Kidney (tissue), 10 donors: ENCODE measurements at regions not wholly inside any gene's neighbourhood (a gene's known extent, or its start where the extent isn't known, plus 50 kb on each side); places are given as distances from the start of the nearest gene placed in this dataset.
A peak's percentile ranks its signal among the peaks of the same experiment; 100 is the strongest.
"Not testable (repeated sequence)": the region's sequence is repeated elsewhere in the genome, so short reads cannot be mapped to it uniquely, and the experiment has no call there.

Source experiments
- DNase-seq, 5 donors: peaks; one replicate each; pipeline ENCODE4 v3.0.0-alpha.2; 2013 to 2020
- FAIRE-seq: peaks from 2 replicates; lab custom pipeline; 2012; peaks lifted over from hg19 to GRCh38; lab: Jason Lieb, UNC
- H3K27ac ChIP-seq, 2 donors: one replicate each; pipeline ENCODE4 v1.7.0; 2013; ENCODE audit warnings: low read depth in 2 of 2, low read length in 2 of 2, inconsistent platforms in 1 of 2
- H3K27me3 ChIP-seq: one replicate; pipeline ENCODE4 v1.7.1; 2013; ENCODE audit warnings: low read length, inconsistent platforms; ENCODE audit not compliant: control insufficient read depth, insufficient read depth
- H3K36me3 ChIP-seq, 3 donors: one replicate each; pipeline versions ENCODE4 v1.7.0 to v1.7.1; 2013; ENCODE audit warnings: low read length in 3 of 3, control low read depth in 1 of 3, inconsistent platforms in 1 of 3; ENCODE audit not compliant: insufficient read depth in 3 of 3, control insufficient read depth in 2 of 3
- H3K4me1 ChIP-seq, 3 donors: one replicate each; pipeline versions ENCODE4 v1.7.0 to v1.7.1; 2013; ENCODE audit warnings: low read length in 3 of 3, inconsistent platforms in 1 of 3, low read depth in 1 of 3; ENCODE audit not compliant: control insufficient read depth in 2 of 3, insufficient read depth in 2 of 3
- H3K4me3 ChIP-seq, 3 donors: one replicate each; pipeline versions ENCODE4 v1.7.0 to v1.8.1; 2013; ENCODE audit warnings: low read length in 3 of 3, control low read depth in 1 of 3, inconsistent platforms in 1 of 3
- H3K9ac ChIP-seq, 3 donors: one replicate each; pipeline versions ENCODE4 v1.7.0 to v1.7.1; 2013; ENCODE audit warnings: low read length in 3 of 3, control low read depth in 1 of 3, inconsistent platforms in 1 of 3
- H3K9me3 ChIP-seq, 3 donors: one replicate each; pipeline versions ENCODE4 v1.7.0 to v1.7.1; 2013; ENCODE audit warnings: low read length in 3 of 3, control low read depth in 1 of 3, inconsistent platforms in 1 of 3; ENCODE audit not compliant: control insufficient read depth in 2 of 3, insufficient read depth in 1 of 3
- intact Hi-C: fragments of 100-400 bp; cut with DNase I; formaldehyde crosslinking; loops from one replicate; pipeline ENCODE4 v1.11.1; 2022
- donor health status: control.
- donor health status: control.
- donor health status: DM: yes; HTN: yes; CAD: no.
- donor health status: Normal renal cell carcinoma (clear cell type).

GRCh38 chr14:18879547-18879946, 87.7 kb upstream of the POTEM start:
- H3K36me3 ChIP-seq, H3K4me1 ChIP-seq, H3K27ac ChIP-seq, H3K9ac ChIP-seq, H3K9me3 ChIP-seq, FAIRE-seq, H3K27me3 ChIP-seq, H3K4me3 ChIP-seq, intact Hi-C loops, DNase-seq: not testable (repeated sequence)

DNA sequence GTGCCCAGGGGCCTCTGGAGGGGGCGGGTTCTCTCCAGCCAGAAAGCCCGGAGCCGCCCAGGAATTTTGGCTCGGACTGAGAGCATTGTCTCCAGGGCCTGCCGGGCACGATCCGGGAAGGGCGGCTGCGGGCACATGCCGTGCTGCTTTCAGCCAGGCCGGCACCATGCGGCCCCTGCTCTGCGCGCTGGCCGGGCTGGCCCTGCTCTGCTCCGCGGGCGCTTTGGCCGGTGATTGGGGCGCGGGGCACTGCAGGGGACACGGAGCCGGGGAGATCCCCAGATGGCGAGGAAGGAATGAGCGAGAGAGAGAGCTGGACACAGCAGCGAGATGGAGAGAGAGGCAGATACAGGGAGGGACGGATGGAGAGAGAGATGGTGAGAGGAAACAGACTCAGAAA, 86.7 kb upstream of the POTEM start:
- H3K9ac ChIP-seq, H3K27ac ChIP-seq, H3K4me1 ChIP-seq, H3K36me3 ChIP-seq, DNase-seq, H3K9me3 ChIP-seq, intact Hi-C loops, H3K27me3 ChIP-seq, H3K4me3 ChIP-seq, FAIRE-seq: not testable (repeated sequence)

GRCh38 chr14:18881149-18881859, 85.9 kb upstream of the POTEM start:
- H3K27ac ChIP-seq, H3K9me3 ChIP-seq, H3K36me3 ChIP-seq, H3K4me1 ChIP-seq, FAIRE-seq, DNase-seq, H3K4me3 ChIP-seq, H3K9ac ChIP-seq, intact Hi-C loops, H3K27me3 ChIP-seq: not testable (repeated sequence)

- H3K27ac ChIP-seq, H3K36me3 ChIP-seq, H3K9ac ChIP-seq, DNase-seq, H3K4me1 ChIP-seq, H3K4me3 ChIP-seq, FAIRE-seq, H3K9me3 ChIP-seq, intact Hi-C loops, H3K27me3 ChIP-seq: not testable (repeated sequence)
Observed at GRCh38 chr14:18881860-18882489, 85.3 kb upstream of the POTEM start.

GRCh38 chr14:18890201-18890600, 77.0 kb upstream of the POTEM start:
- H3K36me3 ChIP-seq, H3K4me3 ChIP-seq, H3K9me3 ChIP-seq, DNase-seq, intact Hi-C loops, H3K27me3 ChIP-seq, H3K27ac ChIP-seq, FAIRE-seq, H3K9ac ChIP-seq, H3K4me1 ChIP-seq: not testable (repeated sequence)

- H3K27me3 ChIP-seq, FAIRE-seq, H3K27ac ChIP-seq, H3K4me1 ChIP-seq, H3K9ac ChIP-seq, H3K9me3 ChIP-seq, intact Hi-C loops, DNase-seq, H3K4me3 ChIP-seq, H3K36me3 ChIP-seq: not testable (repeated sequence)
Observed at GRCh38 chr14:18913860-18914259, 53.4 kb upstream of the POTEM start.

DNA sequence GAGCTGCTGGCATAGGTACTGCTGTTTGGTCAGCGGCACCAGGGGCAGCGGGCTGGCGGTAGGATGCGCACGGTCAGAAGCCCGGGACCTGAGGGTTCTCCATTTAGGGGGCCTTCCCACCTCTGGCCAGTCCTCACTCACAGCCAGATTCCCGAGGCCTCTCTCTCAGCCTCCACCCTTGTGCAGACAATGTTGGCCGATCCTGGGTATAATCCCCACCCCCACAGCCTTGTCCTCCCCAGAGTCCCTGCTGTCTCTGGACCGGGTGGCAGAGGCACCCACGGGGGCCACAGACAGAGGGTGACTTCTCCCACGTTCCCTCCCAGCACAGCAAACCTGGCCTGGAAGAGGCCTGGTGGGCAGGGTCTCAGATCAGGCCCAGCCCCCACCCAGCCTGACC, 52.7 kb upstream of the POTEM start:
- intact Hi-C loops, H3K4me3 ChIP-seq, H3K36me3 ChIP-seq, H3K9ac ChIP-seq, H3K9me3 ChIP-seq, H3K27ac ChIP-seq, H3K4me1 ChIP-seq, H3K27me3 ChIP-seq, FAIRE-seq: not testable (repeated sequence)
- peak in 1 of 5 donors; percentile 23 for DNase-seq
